GM20431 (cell line): ENCODE measurements at regions not wholly inside any gene's neighbourhood (a gene's known extent, or its start where the extent isn't known, plus 50 kb on each side); places are given as distances from the start of the nearest gene placed in this dataset.

Source experiments
- in situ Hi-C: fragments of 300-500 bp; cut with MseI, MboI; formaldehyde crosslinking; loops from one replicate; pipeline ENCODE4 v1.15.0; 2020; ENCODE audit warnings: low sequenced_read_pairs; ENCODE audit not compliant: unreplicated experiment

DNA sequence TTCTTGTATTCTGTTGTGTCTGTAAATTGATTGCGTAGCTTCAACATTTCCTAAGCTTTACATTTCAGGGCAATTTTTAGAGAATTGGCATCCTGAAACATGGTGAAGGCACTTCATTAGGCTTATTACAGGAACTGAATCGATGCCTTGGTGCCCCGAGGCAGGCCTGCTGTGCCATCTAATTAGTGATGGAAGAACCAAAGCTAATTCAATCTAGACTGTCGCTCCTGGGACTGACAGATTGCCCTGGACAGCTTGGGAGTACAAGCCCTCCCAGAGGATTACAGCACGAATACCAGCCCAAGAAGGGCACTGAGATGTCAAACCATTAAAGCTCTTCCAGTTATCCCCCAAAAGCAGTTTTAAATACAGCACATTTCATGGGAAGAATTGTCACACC is 243.2 kb upstream of the ZC3H12C start:
- in situ Hi-C loops: no loop called here

DNA sequence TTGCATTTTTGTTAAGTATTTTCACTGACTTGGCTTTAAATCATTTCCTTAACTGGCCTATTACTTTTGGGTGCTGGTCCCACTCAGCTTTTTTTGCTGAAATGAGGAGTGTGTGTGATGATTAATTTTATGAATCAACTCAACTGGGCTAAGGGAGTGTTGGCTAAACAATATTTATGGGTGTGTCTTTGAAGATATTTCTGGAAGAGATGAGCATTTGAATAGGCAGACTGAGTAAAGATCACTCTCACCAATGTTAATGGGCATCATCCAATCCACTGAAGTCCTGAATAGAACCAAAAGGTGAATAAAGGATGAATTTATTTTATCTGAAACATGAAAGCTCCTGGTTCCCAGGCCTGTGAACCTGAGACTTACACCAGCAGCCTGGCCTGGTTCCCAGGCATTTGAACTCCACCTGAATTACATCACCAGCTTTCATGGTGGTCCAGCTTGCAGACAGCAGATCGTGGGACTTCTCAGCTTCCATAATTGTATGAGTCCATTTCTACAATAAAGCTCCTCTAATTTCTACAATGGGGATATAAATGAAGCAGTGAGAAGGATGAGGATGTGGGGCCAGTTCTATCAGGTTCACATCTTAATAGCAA is 241.3 kb upstream of the ZC3H12C start:
- in situ Hi-C loops: no loop called here

- in situ Hi-C loops: no loop called here
Measured at GRCh38 chr11:109853156-109853776, 239.9 kb upstream of the ZC3H12C start.

GRCh38 chr11:109854731-109855130 is 238.5 kb upstream of the ZC3H12C start:
- in situ Hi-C loops: no loop called here

GRCh38 chr11:109856928-109857327 is 236.3 kb upstream of the ZC3H12C start:
- in situ Hi-C loops: no loop called here

DNA sequence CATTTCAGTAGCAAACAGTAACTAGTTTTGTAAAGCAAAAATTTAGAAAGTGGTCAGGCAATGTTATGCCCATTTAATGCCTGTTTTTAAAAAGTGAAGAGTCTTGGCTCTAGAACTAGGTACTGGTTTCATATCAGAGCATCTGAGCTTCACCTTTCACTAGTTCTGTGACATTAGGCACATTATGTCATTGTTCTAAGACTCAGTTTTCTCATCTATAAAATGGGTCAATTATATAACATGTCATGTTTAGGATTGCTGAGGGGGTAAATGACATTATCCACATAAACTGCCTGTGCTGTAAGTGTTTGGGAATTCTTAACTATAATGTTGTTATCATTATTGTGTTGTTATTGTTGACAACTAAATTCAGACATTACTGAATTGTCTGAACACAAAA is 235.6 kb upstream of the ZC3H12C start:
- in situ Hi-C loops: no loop called here

DNA sequence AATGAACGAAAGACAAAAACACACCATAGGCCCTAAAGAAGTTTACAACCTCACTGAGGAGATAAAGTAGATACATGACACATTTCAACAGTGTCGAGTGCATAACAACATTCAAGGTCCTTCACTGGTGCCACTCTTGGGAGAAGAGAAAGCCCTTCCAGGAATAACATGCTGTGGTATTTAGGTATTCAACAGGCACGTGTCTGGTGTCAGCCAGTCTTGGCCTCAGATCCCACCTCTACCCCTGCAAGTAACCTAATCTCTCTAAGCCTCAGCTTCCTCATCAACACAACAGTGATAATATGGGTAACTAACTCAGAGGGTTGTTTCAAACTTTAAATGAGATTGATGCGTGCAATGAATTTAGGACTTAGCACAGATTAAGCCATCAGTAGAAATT is 235.0 kb upstream of the ZC3H12C start:
- in situ Hi-C loops: no loop called here

DNA sequence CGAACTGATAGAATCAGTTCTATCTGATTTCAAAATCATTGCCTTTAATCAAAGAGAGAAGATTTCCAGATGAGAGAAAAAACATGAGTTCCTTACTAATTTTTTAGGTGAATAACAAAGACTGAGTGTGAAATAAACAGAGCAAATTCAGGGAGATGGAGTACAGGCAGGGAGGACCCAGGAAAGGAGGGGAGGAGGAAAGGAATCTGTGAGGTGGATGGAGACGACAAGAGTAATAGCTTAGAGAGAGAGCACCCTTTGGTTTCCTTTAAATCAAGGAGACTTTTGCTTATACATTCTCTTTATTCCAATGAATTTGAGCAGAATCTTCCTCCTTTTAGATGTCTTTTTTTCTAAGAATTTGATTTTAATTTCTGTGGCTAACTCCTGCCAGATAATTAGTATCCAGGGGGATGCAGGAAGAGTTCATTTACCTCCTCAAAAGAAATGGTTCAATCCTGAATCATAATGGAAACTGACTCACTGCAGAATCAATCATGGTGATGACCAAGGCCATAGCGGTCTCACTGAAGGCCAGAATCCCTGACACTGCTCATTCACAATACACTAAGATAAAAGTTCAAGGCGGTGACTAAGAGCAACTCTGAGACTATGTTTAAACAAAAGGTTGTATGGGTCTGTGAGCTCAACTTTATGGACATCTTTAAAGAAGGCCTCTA is 234.0 kb upstream of the ZC3H12C start:
- in situ Hi-C loops: no loop called here

- in situ Hi-C loops: no loop called here
Measured at GRCh38 chr11:109862835-109863234, 230.4 kb upstream of the ZC3H12C start.

DNA sequence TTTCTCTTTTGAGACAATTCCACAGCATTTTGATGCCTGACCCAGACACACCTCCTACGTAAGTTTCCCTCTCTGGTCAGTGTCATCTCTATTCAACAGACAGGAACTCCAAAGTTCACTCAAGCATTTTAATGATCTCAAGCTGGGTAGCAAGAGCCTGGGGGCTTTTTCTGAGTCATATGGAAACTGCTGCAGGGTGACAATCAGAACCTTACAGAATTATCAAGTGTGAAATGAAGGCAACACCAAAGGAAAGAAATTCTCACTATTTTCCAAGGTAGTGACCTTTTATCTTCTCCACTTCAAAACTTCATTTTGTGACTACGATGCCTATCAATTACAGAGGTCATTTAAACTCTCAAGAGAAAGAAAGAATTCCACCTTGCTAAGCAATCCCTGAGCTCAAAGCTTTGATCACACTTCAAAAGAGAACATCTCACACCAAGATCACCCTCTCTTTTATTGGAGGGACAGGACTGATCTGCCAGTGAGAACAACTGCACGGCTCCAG is 229.0 kb upstream of the ZC3H12C start:
- in situ Hi-C loops: no loop called here

DNA sequence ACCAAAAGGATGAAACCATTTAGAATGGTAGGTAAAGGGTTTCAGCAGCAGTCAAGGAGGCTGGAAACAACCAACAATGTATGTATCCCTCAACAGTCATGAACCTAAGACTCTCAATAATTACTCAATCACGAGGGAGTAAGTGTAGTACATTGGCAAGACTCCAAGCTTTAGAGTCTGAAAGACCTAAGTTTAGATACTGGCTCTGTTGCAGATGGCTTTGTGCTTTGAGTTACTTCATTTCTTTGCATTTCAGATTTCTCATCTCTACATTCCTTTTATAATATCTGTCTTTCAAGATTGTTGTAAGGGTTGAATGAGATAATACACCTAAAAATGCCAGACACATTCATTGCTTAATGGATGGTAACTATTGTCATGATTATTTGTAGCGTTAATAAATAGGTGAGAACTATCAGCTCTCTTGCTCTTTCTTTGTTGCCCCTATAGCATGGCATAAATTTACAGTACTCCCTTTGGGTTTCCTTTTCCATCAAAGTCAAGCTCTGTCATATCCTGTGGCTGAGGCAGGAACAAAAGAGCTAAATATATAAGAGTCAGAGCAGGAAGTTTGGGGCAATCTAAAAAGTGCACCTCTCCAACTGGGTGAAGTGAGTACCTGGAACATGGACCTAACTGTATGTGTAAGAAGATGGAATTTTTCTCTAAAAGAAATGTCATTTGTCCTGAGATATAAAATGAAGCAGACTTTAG is 228.2 kb upstream of the ZC3H12C start:
- in situ Hi-C loops: no loop called here

- in situ Hi-C loops: no loop called here
Measured at GRCh38 chr11:109865548-109866186, 227.5 kb upstream of the ZC3H12C start.

GRCh38 chr11:109867784-109868183 is 225.4 kb upstream of the ZC3H12C start:
- in situ Hi-C loops: no loop called here

- in situ Hi-C loops: no loop called here
Measured at GRCh38 chr11:109869536-109869935, 223.7 kb upstream of the ZC3H12C start.

GRCh38 chr11:109870297-109870696 is 222.9 kb upstream of the ZC3H12C start:
- in situ Hi-C loops: no loop called here

GRCh38 chr11:109877043-109877442 is 216.1 kb upstream of the ZC3H12C start:
- in situ Hi-C loops: no loop called here

DNA sequence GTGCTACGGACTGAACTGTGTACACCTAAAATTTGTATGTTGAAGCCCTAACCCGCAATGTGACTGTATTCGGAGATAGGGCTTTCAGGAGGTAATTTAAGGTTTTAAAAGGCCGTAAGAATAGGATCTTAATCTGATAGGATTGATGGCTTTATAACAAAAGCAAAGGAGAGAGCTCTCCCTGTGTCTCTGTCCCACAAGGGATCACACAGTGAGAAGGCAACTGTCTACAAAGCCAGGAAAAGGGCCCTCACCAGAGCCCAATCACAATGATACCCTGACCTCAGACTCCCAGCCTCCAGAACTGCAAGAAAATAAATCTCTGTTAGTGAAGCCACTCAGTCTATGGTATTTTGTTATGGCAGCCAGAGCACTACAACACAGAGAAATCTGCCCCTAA is 208.7 kb upstream of the ZC3H12C start:
- in situ Hi-C loops: no loop called here

- in situ Hi-C loops: no loop called here
Measured at GRCh38 chr11:109885006-109885405, 208.2 kb upstream of the ZC3H12C start.

DNA sequence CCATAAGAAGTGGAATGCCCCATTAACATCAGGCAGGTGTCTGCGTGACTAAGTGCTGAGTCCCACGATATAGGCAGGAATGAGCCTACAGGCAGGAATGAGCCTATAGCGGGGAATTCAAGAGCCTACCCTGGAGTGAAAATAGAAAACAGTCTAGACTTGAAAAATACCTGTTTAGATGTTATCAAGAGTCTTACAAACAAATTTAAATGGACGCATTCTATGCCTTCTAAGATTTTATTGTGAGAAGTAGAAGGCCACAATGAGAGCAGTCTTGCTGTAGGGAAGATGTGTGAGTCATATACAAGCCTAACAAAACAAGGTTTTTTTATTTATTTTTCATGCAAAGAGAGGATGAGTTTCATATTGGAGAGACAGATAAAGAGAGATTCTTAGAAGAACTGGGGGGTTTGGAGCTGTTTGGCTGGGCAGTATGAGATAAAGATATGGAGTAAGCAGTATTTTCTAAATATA is 200.8 kb upstream of the ZC3H12C start:
- in situ Hi-C loops: no loop called here

- in situ Hi-C loops: no loop called here
Measured at GRCh38 chr11:109894242-109894641, 198.9 kb upstream of the ZC3H12C start.
